GM21576 (cell line): ENCODE measurements at regions not wholly inside any gene's neighbourhood (a gene's known extent, or its start where the extent isn't known, plus 50 kb on each side); places are given as distances from the start of the nearest gene placed in this dataset.
"Not testable (repeated sequence)": the region's sequence is repeated elsewhere in the genome, so short reads cannot be mapped to it uniquely, and the experiment has no call there.

Source experiments
- ATAC-seq: cut with Tn5 transposase; IDR thresholded peaks from one replicate; pipeline ENCODE4 v1.9.1; 2021; ENCODE audit warnings: mild to moderate bottlenecking, moderate library complexity; ENCODE audit not compliant: unreplicated experiment

DNA sequence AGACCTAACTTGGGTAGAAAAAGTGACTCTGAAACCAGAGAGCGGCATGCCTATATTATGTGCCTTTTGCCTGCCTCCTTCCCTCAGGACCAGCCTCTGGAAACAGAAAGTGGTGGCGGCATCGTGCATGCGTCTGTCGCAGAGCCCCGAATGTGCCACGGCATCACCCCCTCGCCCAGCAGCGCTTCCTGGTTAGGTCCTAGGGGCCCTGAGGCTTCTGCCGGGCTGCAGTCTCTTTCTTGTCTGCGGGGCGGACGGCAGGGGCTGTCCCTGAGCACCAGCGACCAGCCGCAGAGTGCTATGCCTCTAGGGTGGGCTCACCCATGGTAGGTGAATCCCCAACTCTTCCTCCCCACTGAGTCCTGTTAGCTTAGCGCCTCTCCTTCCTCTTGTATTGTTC, 68.7 kb downstream of the VSIG4 start:
- ATAC-seq: no peak

DNA sequence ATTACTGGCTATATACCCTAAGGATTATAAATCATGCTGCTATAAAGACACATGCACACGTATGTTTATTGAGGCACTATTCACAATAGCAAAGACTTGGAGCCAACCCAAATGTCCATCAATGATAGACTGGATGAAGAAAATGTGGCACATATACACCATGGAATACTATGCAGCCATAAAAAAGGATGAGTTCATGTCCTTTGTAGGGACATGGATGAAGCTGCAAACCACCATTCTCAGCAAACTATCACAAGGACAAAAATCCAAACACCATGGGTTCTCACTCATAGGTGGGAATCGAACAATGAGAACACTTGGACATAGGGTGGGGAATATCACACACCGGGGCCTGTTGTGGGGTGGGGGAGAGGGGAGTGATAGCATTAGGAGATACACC, 72.7 kb downstream of the VSIG4 start:
- not testable (repeated sequence) for ATAC-seq

DNA sequence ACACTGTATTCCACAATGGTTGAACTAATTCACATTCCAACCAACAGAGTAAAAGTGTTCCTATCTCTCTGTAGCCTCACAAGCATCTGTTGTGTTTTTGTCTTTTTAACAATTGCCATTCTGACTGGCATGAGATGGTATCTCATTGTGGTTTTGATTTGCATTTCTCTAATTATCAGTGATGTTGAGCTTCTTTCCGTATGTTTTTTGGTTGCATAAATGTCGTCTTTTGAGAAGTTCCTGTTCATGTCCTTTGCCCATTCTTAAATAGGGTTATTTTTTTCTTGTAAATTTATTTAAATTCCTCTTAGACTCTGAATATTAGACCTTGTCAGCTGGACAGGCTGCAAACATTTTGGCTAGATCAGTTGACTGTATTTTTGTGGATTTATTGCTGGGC, 78.2 kb downstream of the VSIG4 start:
- ATAC-seq: no peak

DNA sequence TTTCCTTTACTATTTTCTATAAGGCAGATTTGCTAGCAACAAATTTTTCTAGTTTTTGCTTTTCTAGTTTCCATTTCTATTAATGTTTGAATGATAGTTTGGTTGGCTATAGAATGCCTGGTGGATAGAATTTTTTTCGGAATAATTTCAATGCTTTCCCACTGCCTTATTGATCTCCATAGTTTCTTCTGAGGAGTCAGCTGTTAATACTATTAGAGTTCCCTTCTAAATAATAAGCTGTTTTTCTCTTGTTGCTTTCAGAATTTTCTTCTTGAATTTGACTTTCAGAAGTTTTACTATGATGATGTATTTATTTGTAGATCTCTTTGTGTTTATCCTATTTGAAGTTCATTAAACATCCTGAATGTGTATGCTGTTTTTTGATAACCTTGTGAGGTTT, 91.8 kb downstream of the VSIG4 start:
- no peak for ATAC-seq

DNA sequence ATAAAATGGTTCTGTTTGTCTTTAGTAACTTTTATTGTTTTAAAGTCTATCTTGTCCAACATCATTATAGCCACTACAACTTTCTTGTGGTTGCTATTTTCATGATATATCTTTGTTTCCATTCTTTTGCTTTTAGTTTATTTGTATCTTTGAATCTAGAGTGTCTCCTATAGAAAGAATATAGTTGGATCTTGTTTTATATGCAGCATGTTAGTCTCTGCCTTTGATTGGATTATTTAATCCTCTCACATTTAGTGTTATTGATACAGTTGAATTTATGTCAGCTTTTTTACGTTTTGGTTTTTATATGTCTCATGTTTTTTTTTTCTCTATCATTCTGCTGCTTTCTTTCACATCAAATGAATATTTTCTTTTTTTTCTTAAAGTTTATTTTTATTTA, 98.1 kb downstream of the VSIG4 start:
- no peak for ATAC-seq

DNA sequence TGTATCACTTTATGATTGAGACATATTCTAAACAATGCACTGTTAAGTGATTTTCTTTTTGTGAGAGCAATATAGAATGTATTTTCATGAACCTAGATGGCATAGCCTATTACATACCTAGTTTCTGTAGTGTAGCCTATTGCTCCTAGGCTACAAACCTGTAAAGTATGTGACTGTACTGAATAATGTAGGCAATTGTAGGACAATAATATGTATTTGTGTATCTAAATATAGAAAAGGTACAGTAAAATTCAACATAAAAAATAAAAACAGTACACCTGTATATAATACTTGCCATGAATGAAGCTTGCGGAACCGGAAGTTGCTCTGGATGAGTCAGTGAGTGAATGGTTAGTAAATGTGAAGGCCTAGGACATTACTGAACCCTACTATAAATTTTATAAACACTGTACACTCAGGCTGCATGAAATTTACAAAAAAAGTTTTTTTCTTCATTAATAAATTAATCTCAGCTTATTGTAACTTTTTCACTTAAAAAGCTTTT, 106.7 kb downstream of the VSIG4 start:
- no peak for ATAC-seq

DNA sequence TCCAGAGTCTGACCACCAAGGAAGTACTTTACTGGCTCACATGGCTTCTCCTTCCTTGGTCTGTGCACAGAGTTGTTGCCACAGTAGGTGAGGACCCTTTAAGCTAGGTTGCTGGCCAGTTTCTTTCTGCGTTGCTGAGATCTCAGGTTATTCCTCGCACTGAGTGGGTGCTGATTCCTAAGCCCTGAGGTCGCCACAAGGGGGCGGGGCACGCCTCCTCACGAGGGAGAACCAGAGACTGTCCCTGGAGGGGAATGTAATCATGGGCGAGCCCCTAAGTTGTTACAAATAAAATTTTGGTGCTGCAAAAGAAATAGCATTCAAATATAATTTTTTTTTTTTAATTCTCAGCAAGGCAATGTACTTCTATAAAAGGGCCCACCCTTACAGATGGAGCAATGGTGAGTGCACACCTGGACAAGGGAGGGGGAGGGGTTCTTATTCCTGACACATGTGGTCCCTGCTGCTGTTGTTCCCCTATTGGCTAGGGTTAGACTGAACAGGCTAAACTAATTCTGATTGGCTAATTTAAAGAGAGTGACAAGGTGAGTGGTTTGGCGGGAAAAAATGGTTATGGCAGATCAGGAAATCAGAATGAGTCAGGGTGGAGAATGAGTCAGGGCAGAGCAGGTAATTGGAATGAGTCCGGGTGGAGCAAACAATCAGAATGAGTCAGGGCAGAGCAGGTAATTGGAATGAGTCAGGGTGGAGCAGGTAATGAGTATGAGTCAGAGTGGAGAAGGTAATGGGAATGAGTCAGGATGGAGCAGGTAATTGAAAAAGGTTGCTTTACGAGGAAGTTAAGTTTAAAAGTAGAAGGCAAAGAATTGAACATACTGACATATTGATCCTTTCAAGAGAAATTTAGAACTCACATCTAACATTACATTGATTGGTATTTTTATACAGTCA, 107.5 kb downstream of the VSIG4 start:
- no peak for ATAC-seq

DNA sequence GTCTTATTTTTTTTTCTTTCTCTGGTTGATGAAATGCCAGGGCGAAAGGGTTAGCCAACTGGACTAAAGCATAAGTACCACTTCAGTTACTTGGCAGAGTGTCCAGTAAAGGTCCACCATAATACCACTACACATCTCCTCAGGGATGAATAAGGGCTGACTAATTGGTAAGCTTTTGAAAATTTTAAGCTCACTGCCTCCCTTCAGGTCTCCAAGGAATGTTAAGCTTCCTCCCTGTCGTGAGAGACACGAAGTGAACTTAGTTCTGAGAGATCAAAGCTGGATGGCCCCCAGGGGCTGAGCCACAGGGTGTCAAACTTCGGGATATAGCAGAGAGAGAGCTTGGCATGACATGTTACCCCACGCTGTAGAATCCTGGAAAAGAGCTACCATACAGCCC, 111.4 kb downstream of the VSIG4 start:
- no peak for ATAC-seq

DNA sequence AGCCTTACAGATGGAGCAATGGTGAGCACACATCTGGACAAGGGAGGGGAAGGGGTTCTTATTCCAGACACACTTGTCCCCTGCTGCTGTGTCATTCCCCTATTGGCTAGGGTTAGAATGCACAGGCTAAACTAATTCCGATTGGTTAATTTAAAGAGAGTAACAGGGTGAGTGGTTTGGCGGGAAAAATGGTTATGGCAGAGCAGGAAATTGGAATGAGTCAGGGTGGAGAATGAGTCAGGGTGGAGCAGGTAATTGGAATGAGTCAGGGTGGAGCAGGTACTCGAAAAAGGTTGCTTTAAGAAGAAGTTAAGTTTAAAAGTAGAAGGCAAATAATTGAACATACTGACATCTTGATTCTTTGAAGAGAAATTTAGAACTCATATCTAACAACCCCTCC, 112.5 kb downstream of the VSIG4 start:
- ATAC-seq: not testable (repeated sequence)

DNA sequence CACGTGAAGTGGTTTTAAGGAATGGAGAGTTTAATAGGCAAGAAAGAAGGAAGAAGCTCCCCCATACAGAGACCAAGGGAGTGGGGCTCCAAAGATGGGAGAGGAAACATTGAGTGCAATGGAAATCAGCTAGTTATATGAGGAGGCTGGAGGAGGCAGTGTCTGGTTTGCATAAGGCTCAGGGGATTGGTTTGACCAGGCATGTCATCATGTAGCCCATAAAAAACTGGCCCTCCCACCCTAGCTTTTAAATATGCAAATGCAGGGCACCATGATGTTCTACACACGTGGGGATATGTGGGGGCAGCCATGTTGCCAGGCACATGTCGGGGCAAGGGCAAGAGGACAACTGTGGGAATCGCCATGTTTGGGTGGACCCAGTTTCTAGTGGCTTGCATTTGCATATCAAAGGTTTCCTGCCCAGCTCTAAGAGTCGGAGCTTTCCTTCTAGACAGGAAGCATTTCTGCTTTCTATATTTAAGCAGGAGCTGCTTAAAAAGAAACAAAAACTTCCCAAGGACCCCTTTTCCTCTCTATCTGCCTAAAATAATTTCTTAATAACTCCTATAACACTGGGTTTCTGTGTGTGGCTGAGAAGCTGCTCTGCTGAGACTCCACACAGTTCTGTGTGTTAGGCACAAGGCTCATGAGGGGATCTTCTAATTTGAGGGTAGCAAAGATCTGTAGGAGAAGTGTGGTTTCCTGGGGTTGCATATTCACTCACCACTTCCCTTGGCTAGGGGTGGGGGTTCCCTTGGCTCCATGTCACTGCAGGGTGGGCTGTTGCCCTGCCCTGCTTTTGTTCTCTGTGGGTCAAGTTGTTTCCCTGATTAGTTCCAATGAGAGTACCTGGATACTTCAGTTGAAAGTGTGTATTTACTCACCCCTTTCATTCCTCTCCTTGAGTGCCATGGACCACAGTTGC, 113.5 kb downstream of the VSIG4 start:
- ATAC-seq: peak; percentile 58

DNA sequence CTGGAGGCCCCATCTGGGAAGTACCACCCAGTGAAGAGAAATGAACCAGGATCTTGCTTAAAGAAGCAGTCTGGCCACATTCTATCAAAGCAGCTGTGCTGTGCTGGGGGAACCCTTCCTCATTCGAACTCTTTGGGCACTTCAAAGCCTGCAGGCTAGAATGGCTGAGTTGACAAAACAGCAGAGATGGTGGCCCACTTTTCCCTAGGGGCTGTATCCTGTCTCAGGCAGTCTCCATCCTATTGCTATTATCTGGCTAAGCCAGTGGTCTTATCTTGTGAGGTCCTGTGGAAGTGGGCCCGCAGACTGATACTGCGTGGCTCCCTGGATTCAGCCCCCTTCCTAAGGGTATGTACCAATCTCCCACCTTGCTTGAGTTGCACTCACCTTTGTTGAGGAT, 114.3 kb downstream of the VSIG4 start:
- ATAC-seq: no peak

DNA sequence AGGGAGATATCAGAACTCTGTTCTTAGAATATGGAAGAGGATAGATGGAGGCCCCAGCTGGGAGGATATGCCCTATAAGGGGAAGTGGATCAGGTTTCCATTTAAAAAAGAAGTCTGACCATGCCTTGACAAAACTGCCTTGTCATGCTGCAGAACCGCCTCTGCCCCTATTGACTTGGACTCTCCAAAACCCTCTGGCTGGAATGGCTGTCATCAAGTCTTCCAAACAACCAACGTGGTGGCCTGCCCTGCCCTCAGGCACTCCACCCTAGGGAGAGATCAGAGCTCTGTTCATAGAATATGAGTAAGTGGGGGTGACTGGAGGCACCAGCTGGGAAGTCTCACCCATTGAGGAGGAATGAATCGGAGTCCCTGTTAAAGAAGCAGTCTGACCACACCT, 114.9 kb downstream of the VSIG4 start:
- no peak for ATAC-seq

DNA sequence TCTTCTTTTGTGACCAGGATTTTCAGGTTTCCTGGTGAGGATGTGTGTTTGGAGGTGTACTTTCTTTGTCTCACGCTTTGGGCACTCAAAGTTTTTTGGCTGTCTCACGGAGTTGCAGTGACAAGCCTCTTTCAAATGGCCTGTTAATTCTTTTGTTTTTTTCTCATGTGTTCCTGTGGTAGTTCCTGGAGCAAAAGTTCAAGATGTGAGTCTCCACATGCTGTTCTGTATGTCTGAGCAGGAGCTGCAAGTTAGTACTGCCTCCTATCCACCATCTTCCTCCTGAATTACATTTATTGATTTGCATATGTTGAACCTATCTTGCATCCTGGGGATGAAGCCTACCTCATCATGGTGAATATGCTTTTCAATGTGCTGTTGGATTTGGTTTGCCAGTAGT, 118.5 kb downstream of the VSIG4 start:
- no peak for ATAC-seq

DNA sequence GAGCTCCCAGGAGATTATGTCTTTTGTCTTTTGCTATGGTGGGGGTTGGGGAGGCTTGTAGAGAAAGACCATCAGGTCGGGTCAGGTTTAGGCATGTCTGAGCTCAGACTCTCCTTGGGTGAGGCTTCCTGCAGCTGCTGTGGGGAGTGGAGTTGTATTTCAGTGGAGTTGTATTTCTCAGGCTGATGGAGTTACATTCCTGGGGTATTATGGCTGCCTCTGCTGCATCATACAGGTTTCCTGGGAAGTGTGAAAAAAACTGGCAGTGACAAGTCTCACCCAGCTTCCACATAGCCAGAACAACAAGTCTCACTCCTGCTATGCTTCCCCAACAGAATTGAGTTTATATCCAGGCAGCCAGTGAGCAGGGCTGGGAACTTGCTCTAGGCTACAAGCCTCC, 119.3 kb downstream of the VSIG4 start:
- ATAC-seq: no peak

DNA sequence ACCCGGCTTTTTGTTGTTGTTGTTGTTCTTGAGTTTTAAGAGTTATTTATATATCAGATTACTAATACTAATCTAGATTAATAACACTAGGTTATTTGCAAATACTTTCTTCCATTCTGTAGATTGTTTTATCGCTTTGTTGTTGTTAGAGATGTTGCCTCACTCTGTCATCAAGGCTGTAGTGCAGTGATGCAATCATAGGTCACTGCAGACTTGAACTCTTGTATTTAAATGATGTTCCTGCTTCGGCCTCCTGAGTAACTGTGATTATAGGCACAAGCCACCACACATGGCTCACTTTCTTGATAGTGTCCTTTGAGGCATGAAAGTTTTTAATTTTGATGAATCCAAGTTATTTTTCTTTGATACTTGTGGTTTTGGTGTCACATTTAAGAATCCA, 129.0 kb downstream of the VSIG4 start:
- no peak for ATAC-seq

DNA sequence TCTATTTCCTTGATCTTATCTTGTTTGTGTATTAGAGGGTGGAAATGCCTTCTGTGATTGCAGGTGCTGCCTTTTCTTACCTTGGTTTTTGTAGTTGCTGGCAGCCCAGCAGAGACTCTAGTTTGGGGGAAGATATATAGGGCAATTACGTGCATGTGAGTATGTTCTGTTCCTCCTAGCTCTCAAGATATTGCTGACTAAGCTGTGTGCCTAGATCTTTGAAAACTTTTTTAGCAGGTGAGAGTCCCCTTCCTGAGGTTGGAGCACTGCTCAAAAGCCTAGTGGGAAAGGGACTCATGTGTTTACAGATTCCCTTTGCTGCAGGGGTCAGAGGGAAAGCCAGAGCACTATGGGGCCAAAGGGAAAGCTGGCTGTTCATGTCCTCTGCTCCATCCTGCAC, 136.1 kb downstream of the VSIG4 start:
- no peak for ATAC-seq

DNA sequence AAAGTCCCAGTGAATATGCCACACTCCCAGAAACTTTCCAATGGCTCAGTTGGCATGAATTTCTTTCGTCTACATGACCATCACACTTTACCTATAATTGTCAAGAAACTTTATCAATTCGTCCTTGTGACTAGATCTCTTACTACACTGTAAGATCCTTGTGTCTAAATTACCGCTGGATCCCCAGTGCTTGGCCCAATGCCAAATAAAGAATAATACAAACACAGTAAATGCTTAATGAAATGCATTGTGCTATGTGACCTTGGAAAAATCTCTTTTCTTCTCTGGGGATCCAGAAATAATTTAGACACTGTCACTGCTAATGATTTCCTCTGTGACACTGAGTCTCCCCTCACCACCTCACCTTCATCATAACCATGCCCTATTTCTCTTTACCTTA, 137.9 kb downstream of the VSIG4 start:
- no peak for ATAC-seq

DNA sequence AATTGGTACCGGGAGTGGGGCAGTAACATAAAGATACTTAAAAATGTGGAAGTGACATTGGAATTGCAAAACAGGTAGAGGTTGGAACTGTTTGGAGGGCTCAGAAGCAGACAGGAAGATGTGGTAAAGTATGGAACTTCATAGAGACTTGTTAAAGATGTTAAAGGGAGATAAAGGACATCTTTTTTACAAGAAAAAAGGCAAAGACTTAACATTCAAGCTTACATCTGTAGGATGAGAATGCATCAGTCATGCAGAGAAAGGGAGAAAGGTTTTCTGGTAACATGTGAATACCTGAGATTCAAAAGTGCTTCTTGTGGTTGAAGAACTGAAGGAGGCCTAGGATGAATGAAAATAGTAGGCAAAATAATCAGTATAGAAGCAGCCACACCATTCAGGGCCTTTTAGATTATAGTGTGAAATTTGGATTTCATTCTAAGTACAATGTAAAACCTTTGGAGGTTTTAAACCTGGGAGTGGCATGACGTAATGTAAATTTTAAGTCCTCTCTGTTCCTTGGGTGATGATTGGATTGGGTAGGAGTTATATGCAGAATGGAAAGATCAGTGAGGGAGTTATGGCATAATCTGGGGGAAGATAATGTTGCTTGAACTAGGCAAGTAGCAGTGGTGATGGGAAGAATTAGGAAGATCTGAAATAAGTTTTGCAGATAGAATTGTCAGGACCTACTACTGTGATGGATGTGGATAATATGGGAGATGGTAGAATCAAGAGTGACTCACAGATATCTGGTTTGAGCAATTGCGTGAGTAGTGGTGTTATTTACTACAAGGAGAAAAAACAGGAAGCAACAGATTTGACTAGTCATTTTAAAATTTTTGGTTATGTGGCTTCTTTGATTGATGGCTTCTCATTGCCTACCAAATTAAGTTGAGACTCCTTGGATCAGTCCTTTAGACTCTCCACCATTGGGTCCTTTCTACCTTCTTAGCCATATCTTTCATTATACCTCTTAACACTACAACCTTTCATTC, 138.7 kb downstream of the VSIG4 start:
- no peak for ATAC-seq

DNA sequence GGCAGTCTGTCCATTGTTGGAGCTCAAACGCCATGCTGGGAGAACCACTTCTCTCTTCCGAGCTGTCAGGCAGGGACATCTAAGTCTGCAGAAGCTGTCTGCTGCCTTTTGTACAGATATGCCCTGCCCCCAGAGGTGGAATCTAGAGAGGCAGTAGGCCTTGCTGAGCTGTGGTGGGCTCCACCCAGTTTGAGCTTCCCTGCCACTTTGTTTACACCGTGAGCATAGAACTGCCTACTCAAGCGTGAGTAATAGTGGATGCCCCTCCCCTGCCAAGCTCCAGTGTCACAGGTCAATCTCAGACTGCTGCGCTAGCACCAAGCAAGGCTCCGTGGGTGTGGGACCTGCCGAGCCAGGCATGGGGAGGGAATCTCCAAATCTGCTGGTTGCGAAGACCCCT, 145.7 kb downstream of the VSIG4 start:
- ATAC-seq: no peak

DNA sequence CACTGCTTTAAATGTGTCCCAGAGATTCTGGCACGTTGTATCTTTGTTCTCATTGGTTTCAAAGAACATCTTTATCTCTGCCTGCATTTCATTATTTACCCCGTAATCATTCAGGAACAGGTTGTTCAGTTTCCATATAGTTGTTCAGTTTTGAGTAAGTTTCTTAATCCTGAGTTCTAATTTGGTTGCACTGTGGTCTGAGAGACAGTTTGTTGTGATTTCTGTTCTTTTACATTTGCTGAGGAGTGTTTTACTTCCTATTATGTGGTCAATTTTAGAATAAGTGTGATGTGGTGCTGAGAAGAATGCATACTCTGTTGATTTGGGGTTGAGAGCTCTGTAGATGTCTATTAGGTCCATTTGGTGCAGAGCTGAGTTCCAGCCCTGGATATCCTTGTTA, 148.1 kb downstream of the VSIG4 start:
- ATAC-seq: not testable (repeated sequence)
